ENCODE measurements at regions not wholly inside any gene's neighbourhood (a gene's known extent, or its start where the extent isn't known, plus 50 kb on each side); places are given as distances from the start of the nearest gene placed in this dataset.

GRCh38 chr12:40616383-40616915, 75.8 kb upstream of the CNTN1 start:
- TF ChIP-seq, protein P1, sequence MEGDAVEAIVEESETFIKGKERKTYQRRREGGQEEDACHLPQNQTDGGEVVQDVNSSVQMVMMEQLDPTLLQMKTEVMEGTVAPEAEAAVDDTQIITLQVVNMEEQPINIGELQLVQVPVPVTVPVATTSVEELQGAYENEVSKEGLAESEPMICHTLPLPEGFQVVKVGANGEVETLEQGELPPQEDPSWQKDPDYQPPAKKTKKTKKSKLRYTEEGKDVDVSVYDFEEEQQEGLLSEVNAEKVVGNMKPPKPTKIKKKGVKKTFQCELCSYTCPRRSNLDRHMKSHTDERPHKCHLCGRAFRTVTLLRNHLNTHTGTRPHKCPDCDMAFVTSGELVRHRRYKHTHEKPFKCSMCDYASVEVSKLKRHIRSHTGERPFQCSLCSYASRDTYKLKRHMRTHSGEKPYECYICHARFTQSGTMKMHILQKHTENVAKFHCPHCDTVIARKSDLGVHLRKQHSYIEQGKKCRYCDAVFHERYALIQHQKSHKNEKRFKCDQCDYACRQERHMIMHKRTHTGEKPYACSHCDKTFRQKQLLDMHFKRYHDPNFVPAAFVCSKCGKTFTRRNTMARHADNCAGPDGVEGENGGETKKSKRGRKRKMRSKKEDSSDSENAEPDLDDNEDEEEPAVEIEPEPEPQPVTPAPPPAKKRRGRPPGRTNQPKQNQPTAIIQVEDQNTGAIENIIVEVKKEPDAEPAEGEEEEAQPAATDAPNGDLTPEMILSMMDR (IDR thresholded peaks at IDR 0.05; ENCODE audit: low read depth, low read length, missing input control), result no peak
- TF ChIP-seq TAF1 (conservative IDR thresholded peaks at IDR 0.05) (no peak), GABPA (IDR thresholded peaks at IDR 0.05 in 1 of 2, conservative IDR thresholded peaks at IDR 0.05 in 1 of 2) (no peak), JUND (IDR thresholded peaks at IDR 0.05) (no peak), ATF3 (IDR thresholded peaks at IDR 0.05) (no peak)

All from liver (tissue), 3 donors.